ENCODE measurements at regions not wholly inside any gene's neighbourhood (a gene's known extent, or its start where the extent isn't known, plus 50 kb on each side); places are given as distances from the start of the nearest gene placed in this dataset.

GRCh38 chr3:22334996-22335395 is 584.0 kb upstream of the ZNF385D start:
- no peaks in the 10 kb centered on the region for H3K9me3 Mint-ChIP-seq (ENCODE audit: unreplicated experiment)
- no peak overlapping the region for H3K4me3 Mint-ChIP-seq (ENCODE audit: unreplicated experiment)
- H3K36me3 Mint-ChIP-seq (ENCODE audit: unreplicated experiment) = no peaks in the 10 kb centered on the region
- TF ChIP-seq, protein P1, sequence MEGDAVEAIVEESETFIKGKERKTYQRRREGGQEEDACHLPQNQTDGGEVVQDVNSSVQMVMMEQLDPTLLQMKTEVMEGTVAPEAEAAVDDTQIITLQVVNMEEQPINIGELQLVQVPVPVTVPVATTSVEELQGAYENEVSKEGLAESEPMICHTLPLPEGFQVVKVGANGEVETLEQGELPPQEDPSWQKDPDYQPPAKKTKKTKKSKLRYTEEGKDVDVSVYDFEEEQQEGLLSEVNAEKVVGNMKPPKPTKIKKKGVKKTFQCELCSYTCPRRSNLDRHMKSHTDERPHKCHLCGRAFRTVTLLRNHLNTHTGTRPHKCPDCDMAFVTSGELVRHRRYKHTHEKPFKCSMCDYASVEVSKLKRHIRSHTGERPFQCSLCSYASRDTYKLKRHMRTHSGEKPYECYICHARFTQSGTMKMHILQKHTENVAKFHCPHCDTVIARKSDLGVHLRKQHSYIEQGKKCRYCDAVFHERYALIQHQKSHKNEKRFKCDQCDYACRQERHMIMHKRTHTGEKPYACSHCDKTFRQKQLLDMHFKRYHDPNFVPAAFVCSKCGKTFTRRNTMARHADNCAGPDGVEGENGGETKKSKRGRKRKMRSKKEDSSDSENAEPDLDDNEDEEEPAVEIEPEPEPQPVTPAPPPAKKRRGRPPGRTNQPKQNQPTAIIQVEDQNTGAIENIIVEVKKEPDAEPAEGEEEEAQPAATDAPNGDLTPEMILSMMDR (IDR thresholded peaks at IDR 0.05) = no peak
- no peak overlapping the region for H3K27ac Mint-ChIP-seq (ENCODE audit: unreplicated experiment)
- peaks cover 2% of the 10 kb centered on the region for H3K27me3 Mint-ChIP-seq (ENCODE audit: unreplicated experiment)
- DNase-seq (ENCODE audit: extremely low spot score, unreplicated experiment) = no peak
- H3K4me1 Mint-ChIP-seq (ENCODE audit: unreplicated experiment) = peaks cover 5% of the 10 kb centered on the region

DNA sequence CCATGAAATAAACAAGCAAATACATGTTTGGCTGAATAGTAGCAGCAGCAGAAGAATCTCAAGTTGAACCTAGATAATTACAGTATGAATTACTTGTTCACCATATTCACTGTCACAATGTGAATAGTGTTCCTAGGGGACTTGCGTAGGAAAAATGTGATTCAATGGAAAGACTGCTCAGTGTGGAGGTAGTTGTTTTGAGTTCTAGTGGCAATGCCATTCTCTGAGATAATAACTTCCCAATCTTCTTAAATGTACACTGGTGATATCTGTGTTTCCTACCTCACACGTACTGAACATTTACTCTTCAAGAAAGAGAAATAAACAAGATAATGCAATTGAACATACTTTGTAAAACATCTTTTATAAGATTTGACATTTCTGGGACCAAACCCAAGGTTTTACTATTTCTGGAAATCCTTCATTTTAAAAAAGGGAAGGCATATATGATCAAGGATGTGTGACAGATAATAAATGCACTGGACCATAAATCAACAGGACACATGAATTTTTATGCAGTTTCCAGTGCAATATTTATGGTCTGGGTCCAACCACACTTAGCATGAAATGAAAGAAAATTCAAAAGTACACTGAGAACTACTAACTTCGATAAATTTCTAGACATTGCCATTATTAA is 598.3 kb upstream of the ZNF385D start:
- Mint-ChIP-seq H3K4me1 (ENCODE audit: unreplicated experiment) (no peaks in the 10 kb centered on the region), H3K9me3 (ENCODE audit: unreplicated experiment) (no peaks in the 10 kb centered on the region), H3K27ac (ENCODE audit: unreplicated experiment) (no peak overlapping the region), H3K36me3 (ENCODE audit: unreplicated experiment) (no peaks in the 10 kb centered on the region), H3K27me3 (ENCODE audit: unreplicated experiment) (peaks cover 15% of the 10 kb centered on the region), H3K4me3 (ENCODE audit: unreplicated experiment) (no peak overlapping the region)
- DNase-seq (ENCODE audit: extremely low spot score, unreplicated experiment) = no peak
- TF ChIP-seq, protein P1 (IDR thresholded peaks at IDR 0.05) = no peak

- H3K27me3 Mint-ChIP-seq (ENCODE audit: unreplicated experiment) = peaks cover 17% of the 10 kb centered on the region
- TF ChIP-seq, protein P1 (IDR thresholded peaks at IDR 0.05) = no peak
- no peaks in the 10 kb centered on the region for H3K9me3 Mint-ChIP-seq (ENCODE audit: unreplicated experiment)
- H3K27ac Mint-ChIP-seq (ENCODE audit: unreplicated experiment) = no peak overlapping the region
- H3K4me3 Mint-ChIP-seq (ENCODE audit: unreplicated experiment) = no peak overlapping the region
- H3K36me3 Mint-ChIP-seq (ENCODE audit: unreplicated experiment) = no peaks in the 10 kb centered on the region
- no peaks in the 10 kb centered on the region for H3K4me1 Mint-ChIP-seq (ENCODE audit: unreplicated experiment)
- DNase-seq (ENCODE audit: extremely low spot score, unreplicated experiment) = no peak
Measured at GRCh38 chr3:22351806-22352205, 600.8 kb upstream of the ZNF385D start.

DNA sequence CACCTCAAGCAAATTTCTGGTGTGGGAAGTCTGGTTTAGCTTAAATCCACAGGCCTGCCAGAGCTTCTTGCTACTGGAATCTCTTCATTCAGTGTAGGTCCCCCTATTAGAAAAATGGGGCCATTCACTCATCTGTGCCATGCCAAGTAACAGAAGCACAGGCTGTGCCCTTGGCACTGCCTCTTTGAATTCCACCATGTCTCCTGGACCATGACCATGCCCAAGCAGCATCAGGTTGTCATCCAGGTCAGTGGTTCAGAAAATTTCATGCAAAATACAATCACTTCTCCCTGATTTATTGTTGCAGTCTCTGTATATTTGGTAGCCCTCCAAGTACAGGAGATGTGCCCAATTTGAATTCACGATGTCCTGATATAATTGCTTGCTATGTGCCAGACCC is 602.1 kb upstream of the ZNF385D start:
- TF ChIP-seq, protein P1 (IDR thresholded peaks at IDR 0.05) = no peak
- H3K4me1 Mint-ChIP-seq (ENCODE audit: unreplicated experiment) = no peaks in the 10 kb centered on the region
- no peak overlapping the region for H3K4me3 Mint-ChIP-seq (ENCODE audit: unreplicated experiment)
- H3K36me3 Mint-ChIP-seq (ENCODE audit: unreplicated experiment) = no peaks in the 10 kb centered on the region
- H3K9me3 Mint-ChIP-seq (ENCODE audit: unreplicated experiment) = no peaks in the 10 kb centered on the region
- H3K27ac Mint-ChIP-seq (ENCODE audit: unreplicated experiment) = no peak overlapping the region
- no peak for DNase-seq (ENCODE audit: extremely low spot score, unreplicated experiment)
- H3K27me3 Mint-ChIP-seq (ENCODE audit: unreplicated experiment) = peaks cover 13% of the 10 kb centered on the region

DNA sequence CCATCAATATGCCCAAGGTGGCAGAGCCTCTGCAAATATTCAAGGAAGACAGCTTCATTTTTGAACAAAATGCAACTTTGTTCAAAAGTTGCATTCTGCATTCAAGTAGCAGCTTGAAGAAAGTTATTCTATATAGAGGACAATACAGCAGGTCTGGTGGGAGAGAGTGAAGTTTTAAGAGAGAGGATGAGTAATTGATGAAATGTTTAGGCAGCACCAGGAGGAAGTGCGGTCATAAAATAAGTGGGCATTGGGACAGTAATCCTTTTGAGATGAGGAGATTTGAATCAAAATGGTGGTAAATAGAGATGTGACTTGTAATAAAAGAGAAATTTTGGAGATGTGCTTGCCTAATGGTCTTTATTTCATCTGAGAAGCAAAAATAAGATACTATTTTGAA is 607.3 kb upstream of the ZNF385D start:
- H3K27me3 Mint-ChIP-seq (ENCODE audit: unreplicated experiment) = peaks cover 11% of the 10 kb centered on the region
- H3K27ac Mint-ChIP-seq (ENCODE audit: unreplicated experiment) = no peak overlapping the region
- no peaks in the 10 kb centered on the region for H3K36me3 Mint-ChIP-seq (ENCODE audit: unreplicated experiment)
- TF ChIP-seq, protein P1 (IDR thresholded peaks at IDR 0.05) = no peak
- H3K4me3 Mint-ChIP-seq (ENCODE audit: unreplicated experiment) = no peak overlapping the region
- no peak for DNase-seq (ENCODE audit: extremely low spot score, unreplicated experiment)
- H3K9me3 Mint-ChIP-seq (ENCODE audit: unreplicated experiment) = no peaks in the 10 kb centered on the region
- peaks cover 15% of the 10 kb centered on the region for H3K4me1 Mint-ChIP-seq (ENCODE audit: unreplicated experiment)
